ENCODE measurements at regions not wholly inside any gene's neighbourhood (a gene's known extent, or its start where the extent isn't known, plus 50 kb on each side); places are given as distances from the start of the nearest gene placed in this dataset.
"Not testable (repeated sequence)": the region's sequence is repeated elsewhere in the genome, so short reads cannot be mapped to it uniquely, and the experiment has no call there.

DNA sequence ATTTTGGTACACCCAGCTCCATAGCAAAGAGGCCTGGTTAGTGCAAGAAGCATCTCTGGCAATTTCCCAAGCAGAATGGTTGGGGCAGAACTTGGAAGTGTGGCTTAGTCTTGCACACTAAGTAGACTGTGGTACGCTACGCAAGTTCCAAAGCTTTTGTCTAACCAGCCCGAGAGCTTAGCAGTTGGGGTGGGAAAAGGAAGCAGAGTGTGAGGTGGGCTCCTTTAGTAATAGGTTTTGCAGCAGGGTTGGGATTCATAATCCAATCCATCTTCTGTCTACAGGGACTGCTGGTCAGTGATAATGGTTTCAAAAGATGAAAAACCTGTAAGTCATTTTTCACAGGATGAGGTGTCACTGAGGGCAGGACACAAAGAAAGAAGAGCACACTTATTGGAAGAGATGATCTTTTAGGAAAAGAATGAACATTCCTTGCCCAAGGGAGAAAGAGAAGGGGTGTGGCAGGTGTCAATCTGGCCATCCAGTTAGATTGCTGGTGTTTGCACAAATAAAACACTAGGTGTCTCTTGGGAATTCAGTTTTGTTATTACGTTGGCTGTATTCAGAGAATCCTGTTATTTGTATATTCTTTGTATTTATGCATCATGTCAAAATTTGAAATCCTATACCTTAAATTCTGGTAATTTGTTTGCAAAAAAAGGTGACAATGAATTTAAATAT lies 244.3 kb downstream of the GPAT3 start:
- DNase-seq (ENCODE audit: low spot score): no peak

DNA sequence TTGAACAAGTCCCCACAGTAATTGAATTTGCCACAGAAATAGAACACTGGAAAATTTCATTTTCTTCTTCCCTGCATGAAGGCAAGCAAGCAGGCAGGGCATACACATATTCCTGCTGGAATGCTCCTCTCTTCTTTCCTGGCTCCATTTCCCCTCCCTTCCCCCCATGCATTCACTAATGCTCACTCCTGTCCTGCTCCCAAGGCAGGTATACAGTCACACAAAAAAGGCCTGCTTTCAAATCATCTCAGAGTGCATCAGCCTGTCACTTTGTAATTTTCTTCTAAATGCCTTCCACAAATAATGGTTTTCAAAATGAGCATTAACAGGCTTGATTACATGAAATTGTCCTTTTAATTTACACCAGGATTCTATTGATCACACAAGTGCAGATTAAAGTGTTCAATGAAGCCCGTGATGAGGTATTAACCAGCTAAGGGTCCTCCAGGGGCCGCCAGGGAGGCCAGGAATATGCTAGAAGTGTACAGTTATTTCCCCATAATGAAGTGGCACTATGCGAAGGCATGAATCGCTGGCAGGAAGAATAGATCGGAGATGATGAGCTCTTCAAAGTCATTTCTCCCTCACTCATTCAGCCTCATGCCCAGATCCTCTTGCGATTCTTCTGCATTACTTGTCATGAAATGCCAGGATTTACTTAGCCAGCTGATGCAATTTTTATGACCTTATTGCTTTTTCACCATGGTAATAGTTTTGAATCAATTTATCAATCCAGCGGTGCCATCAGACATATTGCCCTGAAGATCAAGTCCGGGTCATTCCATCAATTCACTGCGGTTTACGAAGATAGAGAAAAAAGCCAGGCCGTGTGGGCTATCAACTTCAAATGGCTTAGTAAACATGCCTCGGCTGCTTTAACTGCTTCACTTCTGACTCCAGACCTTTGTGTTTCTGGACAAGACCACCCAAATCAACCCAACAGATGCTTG lies 243.5 kb downstream of the GPAT3 start:
- DNase-seq (ENCODE audit: low spot score): no peak

DNA sequence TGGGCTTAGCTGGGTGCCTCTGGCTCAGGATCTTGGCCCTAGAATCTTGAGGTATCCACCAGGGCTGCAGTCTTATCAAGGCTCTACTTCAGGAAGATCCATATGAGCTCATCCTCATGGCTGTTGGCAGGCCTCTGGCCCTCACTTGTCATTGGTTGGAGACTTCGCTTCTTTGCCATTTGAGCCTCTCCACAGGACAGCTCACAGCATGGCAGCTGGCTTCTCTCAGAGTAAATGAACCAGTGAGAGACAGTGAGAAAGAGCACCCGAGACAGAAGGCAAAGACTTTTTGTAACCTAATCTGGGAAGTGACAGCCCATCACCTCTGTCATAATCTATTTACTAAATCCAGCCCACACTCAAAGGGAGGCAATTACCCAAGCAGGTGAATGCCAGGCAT lies 236.8 kb downstream of the GPAT3 start:
- DNase-seq (ENCODE audit: low spot score): no peak

- DNase-seq (ENCODE audit: low spot score): peak; percentile 71
Measured at GRCh38 chr4:83771113-83771705, 235.3 kb downstream of the GPAT3 start.

- DNase-seq (ENCODE audit: low spot score): no peak
Measured at GRCh38 chr4:83768146-83768545, 232.2 kb downstream of the GPAT3 start.

DNA sequence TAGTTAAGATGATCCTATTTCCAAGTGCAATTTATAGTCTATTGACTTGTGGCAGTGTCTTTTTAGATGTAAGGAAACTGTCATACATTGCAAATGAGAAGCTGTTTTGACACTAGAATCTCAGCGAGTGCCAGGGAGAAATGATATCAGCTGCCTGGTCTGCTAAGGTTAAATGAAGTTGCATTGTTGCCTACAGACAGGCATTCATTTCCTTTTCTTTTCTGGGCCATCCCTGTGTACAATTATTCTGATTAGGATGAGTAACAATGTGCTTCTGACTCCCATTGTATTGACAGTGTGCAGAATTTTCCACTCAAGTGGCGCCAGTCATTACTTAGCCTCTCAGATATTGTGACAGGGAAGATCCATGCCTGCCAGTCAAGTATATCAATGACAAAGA lies 231.2 kb downstream of the GPAT3 start:
- no peak for DNase-seq (ENCODE audit: low spot score)

DNA sequence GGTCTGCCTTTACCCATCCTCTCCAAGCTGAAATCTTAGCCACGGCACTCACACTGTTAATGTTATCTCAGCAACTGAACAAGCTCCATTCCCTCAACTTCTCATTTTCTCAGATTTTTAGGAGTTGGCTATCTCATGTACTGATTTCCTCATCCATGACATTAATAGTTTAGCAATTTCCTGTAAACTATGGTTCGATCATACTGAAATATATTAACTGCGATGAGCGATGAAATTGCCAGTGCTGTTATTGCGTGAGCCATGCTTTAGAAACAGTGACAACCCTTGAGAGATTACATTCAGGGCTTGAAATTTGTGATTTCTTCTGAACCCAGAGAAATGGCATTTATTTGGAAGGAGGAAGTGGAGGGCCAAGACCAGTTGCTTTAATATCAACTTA lies 223.7 kb downstream of the GPAT3 start:
- DNase-seq (ENCODE audit: low spot score): no peak

- DNase-seq (ENCODE audit: low spot score): no peak
Measured at GRCh38 chr4:83758285-83758684, 222.4 kb downstream of the GPAT3 start.

- no peak for DNase-seq (ENCODE audit: low spot score)
Measured at GRCh38 chr4:83757121-83757621, 221.3 kb downstream of the GPAT3 start.

DNA sequence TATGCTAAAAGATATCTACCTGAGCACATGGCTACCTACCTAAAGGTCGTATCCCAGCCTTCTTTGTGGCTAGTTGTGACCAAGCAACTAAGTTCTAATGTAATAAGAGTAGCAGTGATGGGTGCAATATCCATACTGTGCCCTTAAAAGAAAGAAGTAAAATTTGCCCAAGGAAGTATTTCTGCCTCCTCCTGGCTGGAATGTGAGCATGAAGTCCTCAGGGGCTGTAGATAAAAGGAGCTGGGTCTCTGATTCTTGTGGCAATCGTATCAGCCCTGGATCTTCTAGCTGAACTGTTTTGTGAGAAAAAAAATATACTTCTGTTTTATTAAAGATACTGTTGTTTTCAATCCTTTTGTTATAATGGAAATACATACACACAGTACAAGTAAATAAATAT lies 217.4 kb downstream of the GPAT3 start:
- no peak for DNase-seq (ENCODE audit: low spot score)

- DNase-seq (ENCODE audit: low spot score): no peak
Measured at GRCh38 chr4:83751336-83751949, 215.5 kb downstream of the GPAT3 start.

DNA sequence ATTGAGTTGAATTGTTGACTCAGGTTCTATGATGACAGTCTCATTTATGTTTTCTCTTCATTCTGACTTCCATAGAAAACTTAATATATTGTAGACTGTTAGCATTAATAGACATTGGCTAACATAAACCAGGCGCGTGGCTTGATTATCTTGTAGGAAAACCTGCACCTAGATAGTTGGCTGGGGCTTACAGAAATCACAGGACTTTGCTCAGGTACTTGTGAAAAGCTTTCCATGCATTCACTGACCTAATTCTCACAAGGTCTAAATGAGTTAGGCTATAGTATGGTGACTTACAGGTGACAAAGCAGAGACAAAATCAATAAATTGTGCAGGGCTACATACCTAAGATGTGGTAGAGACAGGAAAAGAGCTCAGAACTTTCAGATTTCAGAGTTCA lies 212.8 kb downstream of the GPAT3 start:
- no peak for DNase-seq (ENCODE audit: low spot score)

- no peak for DNase-seq (ENCODE audit: low spot score)
Measured at GRCh38 chr4:83738895-83739294, 203.0 kb downstream of the GPAT3 start.

GRCh38 chr4:83734576-83734975 lies 198.7 kb downstream of the GPAT3 start:
- DNase-seq (ENCODE audit: low spot score): no peak

DNA sequence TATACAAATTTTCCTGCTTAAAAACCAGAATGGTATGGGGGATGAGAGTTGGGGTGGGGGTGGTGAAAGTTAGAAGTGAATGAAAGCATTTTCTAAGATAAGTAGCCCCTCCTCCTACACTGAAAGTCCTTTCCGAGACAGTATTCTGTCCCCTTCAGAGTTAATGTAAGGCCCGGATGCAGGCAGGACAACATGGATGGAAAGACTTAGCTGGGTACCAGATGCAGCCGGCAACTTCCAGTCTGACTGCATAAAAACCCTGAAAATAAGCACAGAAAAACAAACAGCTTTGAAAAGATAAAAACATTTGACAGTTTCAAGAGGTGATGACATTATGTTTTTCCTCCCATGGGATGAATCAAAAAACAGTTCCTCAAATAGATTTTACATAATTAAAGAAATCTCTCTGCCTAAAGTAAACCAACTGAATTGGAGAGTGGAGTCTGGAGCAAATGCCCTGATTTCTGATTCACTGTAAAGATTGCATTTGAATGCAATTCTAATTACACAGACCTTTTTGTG lies 196.3 kb downstream of the GPAT3 start:
- no peak for DNase-seq (ENCODE audit: low spot score)

- no peak for DNase-seq (ENCODE audit: low spot score)
Measured at GRCh38 chr4:83731609-83732008, 195.7 kb downstream of the GPAT3 start.

DNA sequence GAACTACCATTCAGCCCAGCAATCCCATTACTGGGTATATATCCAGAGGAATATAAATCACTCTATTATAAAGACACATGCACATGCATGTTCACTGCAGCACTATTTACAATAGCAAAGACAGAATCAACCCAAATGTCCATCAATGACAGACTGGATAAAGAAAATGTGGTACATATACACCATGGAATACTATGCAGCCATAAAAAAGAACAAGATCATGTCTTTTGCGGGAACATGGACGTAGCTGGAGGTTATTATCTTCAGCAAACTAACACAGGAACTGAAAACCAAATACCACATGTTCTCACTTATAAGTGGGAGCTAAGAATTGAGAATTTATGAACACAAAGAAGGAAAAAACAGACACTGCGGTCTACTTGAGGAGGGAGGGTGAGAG lies 195.1 kb downstream of the GPAT3 start:
- not testable (repeated sequence) for DNase-seq (ENCODE audit: low spot score)

GRCh38 chr4:83728191-83728590 lies 192.3 kb downstream of the GPAT3 start:
- DNase-seq (ENCODE audit: low spot score): no peak

GRCh38 chr4:83725336-83726085 lies 189.6 kb downstream of the GPAT3 start:
- DNase-seq (ENCODE audit: low spot score): no peak

GRCh38 chr4:83724485-83725335 lies 188.8 kb downstream of the GPAT3 start:
- no peak for DNase-seq (ENCODE audit: low spot score)
